ENCODE measurements at regions not wholly inside any gene's neighbourhood (a gene's known extent, or its start where the extent isn't known, plus 50 kb on each side); places are given as distances from the start of the nearest gene placed in this dataset.

DNA sequence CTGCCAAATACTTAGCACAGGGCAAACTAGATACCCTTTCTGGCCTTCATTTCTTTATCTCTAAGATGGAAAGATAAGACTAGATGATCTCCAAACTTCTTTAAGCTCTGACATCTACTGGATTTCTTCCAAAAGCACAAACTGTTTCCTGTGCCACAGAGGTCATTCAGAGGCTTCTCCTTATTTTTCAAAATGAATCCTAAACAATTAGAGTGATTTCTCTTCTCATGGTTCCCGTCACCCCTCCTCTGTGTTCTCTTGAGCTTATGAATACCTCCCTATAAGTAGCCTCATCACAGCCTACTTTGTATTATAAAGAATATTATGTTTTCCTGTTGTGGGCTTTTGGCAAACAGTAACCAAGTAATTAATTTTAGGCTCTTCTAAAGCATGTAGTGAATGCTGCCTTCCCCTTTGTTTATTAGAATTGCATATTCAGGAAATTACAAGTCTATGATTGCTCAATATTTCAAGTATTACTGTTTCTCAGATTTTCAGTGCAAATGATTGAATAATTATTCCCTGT, 179.5 kb downstream of the REEP3 start:
- Histone ChIP-seq H3K27ac (peak overlapping the region; percentile 68 to 80 (median 74)), H3K9me3 (no peaks in the 10 kb centered on the region), H3K4me1 (peaks cover 0 to 42% (median 40%) of the 10 kb centered on the region in 4 donors), H3K4me3 (no peak overlapping the region), H3K27me3 (no peaks in the 10 kb centered on the region), H3K36me3 (no peaks in the 10 kb centered on the region)
- DNase-seq, result no peak
- TF ChIP-seq EP300 (IDR thresholded peaks at IDR 0.05) (no peak), POLR2AphosphoS5 (IDR thresholded peaks at IDR 0.05) (peak in 2 of 4 donors; percentile 23 to 47)
- 75 to 90% methylated on average over 1 of the region's 1 CpG for WGBS, 2 donors
- intact Hi-C loops (cut with DNase I), result no loop called here

DNA sequence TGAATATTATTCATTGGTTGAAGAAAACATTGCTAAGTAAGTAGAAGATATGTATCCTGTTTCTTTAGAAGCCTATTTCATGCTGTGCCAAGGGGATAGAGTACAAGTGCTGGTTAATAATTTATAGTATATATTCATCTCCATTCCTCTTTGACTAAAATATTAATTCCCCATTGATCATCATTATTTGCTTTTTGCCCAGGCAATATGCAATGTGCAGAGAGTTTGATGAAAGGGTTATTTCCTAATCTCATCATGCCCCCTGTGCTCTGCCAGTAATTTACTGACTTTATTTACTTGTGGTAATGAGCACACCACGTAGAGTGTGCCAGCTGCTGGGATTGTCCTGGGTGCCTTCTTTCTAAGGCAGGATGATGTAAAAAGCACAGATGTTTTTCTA, 180.9 kb downstream of the REEP3 start:
- H3K27ac ChIP-seq, result peak overlapping the region in 1 of 4 donors; percentile 40
- H3K36me3 ChIP-seq, result no peaks in the 10 kb centered on the region
- peaks cover 0 to 47% (median 46%) of the 10 kb centered on the region in 4 donors for H3K4me1 ChIP-seq
- intact Hi-C loops (cut with DNase I), result no loop called here
- H3K4me3 ChIP-seq, result no peak overlapping the region
- H3K9me3 ChIP-seq, result no peaks in the 10 kb centered on the region
- no peak for DNase-seq
- WGBS, 2 donors, result 16 to 48% methylated on average over 1 of the region's 1 CpG
- no peak for TF ChIP-seq EP300 (IDR thresholded peaks at IDR 0.05)
- H3K27me3 ChIP-seq, result no peaks in the 10 kb centered on the region

DNA sequence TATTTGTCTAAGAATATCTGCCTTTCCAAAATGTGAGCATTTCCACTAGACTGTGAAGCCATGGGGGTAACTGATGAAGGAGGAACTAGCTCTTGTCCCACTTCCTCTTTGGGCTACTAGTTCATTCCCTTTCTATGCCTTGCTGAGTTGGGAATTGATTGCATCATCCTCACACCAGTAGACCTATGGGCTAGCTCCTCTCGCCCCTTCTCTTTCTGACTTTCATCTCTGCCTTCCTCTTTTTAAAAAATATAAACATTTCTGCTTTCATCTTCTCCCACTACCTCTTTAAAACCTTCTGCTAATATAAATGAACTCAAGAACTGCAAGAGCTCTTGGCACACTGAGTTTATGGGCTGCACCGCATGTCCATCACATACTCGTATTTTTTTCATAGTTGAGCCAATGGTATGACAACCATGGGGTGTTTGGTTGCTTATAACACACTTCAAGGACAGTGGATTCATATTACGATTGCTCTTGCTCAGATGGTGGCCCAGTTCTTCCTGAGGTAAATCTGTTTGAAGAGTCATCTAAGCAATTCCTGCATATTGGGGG, 182.0 kb downstream of the REEP3 start:
- Histone ChIP-seq H3K4me1 (peaks cover 0 to 53% (median 46%) of the 10 kb centered on the region in 4 donors), H3K27me3 (no peaks in the 10 kb centered on the region), H3K4me3 (no peak overlapping the region), H3K9me3 (no peaks in the 10 kb centered on the region), H3K27ac (peak overlapping the region in 1 of 4 donors; percentile 40), H3K36me3 (no peaks in the 10 kb centered on the region)
- WGBS, 2 donors, result 76 to 80% methylated on average over 4 of the region's 4 CpGs
- intact Hi-C loops (cut with DNase I), result no loop called here
- DNase-seq, result no peak
- TF ChIP-seq POLR2AphosphoS5 (IDR thresholded peaks at IDR 0.05) (peak in 1 of 4 donors; percentile 29), POLR2A (IDR thresholded peaks at IDR 0.05) (no peak)

DNA sequence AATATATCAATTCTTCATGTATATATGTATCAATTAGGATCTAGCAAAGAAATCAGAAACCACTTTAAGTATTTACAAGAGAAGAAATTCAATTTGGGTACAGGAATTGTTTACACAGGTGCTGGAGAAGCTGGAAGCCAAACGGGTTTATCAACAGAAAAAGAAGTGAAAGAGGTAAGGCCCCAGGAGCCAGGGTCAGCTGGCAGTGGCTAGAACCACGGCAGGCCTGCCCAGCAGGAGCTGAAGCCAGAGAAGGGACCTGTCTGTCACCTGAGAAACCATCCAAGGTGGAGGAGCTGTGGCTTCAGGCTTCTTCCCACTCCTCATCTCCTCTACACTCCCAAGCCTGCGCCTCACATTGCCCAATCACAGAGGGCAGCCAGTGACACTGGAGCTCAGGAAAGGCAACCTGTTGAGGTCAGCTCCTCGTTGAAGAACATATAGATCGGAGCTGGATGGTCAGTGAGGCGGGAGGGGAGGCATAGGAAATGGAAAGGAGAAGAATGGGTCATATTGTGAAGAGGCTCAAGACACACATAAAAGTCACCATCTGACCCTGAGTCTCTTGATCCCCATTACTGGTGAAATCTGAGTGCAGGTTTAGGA, 182.6 kb downstream of the REEP3 start:
- no peak overlapping the region for H3K4me3 ChIP-seq
- no peaks in the 10 kb centered on the region for H3K27me3 ChIP-seq
- no peak for DNase-seq
- H3K27ac ChIP-seq, result peak overlapping the region in 1 of 4 donors; percentile 40
- intact Hi-C loops (cut with DNase I), result no loop called here
- no peaks in the 10 kb centered on the region for H3K9me3 ChIP-seq
- TF ChIP-seq EP300 (IDR thresholded peaks at IDR 0.05) (no peak), POLR2A (IDR thresholded peaks at IDR 0.05) (no peak), POLR2AphosphoS5 (IDR thresholded peaks at IDR 0.05) (no peak)
- TF ChIP-seq, protein P1, sequence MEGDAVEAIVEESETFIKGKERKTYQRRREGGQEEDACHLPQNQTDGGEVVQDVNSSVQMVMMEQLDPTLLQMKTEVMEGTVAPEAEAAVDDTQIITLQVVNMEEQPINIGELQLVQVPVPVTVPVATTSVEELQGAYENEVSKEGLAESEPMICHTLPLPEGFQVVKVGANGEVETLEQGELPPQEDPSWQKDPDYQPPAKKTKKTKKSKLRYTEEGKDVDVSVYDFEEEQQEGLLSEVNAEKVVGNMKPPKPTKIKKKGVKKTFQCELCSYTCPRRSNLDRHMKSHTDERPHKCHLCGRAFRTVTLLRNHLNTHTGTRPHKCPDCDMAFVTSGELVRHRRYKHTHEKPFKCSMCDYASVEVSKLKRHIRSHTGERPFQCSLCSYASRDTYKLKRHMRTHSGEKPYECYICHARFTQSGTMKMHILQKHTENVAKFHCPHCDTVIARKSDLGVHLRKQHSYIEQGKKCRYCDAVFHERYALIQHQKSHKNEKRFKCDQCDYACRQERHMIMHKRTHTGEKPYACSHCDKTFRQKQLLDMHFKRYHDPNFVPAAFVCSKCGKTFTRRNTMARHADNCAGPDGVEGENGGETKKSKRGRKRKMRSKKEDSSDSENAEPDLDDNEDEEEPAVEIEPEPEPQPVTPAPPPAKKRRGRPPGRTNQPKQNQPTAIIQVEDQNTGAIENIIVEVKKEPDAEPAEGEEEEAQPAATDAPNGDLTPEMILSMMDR (IDR thresholded peaks at IDR 0.05), result no peak
- no peaks in the 10 kb centered on the region for H3K36me3 ChIP-seq
- 70 to 80% methylated on average over 6 of the region's 6 CpGs for WGBS, 2 donors
- H3K4me1 ChIP-seq, result peaks cover 0 to 47% (median 43%) of the 10 kb centered on the region in 4 donors

DNA sequence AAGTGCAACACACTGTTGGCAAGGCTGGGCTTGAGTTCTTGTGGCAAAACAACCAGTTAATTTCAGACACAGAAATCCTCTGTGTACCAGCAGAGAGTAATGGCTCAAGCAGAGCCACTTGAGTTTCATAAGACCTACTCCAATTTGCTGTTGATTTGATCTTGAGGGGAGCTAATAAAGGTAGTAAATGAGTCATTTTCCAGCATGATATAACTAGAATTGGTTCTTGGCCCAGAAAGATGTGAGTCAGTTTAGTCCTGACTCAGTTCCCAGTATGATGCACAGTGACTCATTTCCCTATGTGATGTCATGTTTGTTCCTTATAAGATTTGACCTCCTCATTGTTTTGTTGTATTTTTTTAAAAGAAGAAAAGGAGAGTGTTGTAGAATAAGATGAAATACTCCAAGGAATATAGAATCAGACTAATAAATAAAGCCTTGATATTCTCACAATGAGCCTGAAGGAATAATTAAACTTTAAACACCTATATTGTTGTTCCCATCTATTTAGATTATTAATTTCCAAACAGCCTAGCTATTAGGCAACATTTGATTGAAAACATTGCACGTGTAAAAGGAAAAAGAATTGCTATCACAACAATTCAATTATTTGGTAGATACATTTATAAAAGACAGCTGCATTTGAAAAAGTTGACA, 186.2 kb downstream of the REEP3 start:
- H3K36me3 ChIP-seq, result no peaks in the 10 kb centered on the region
- H3K4me3 ChIP-seq, result no peak overlapping the region
- intact Hi-C loops (cut with DNase I), result no loop called here
- DNase-seq, result no peak
- H3K4me1 ChIP-seq, result peaks cover 0 to 40% (median 37%) of the 10 kb centered on the region in 4 donors
- no peaks in the 10 kb centered on the region for H3K27me3 ChIP-seq
- TF ChIP-seq POLR2AphosphoS5 (IDR thresholded peaks at IDR 0.05) (peak; percentile 60 to 93 (median 76)), EP300 (IDR thresholded peaks at IDR 0.05) (peak; percentile 13 to 94 (median 80))
- TF ChIP-seq, protein P1 (IDR thresholded peaks at IDR 0.05), result no peak
- 64 to 71% methylated on average over 1 of the region's 1 CpG for whole genome bisulfite sequencing, 2 donors
- H3K9me3 ChIP-seq, result no peaks in the 10 kb centered on the region
- H3K27ac ChIP-seq, result peak overlapping the region; percentile 53 to 76 (median 64)

DNA sequence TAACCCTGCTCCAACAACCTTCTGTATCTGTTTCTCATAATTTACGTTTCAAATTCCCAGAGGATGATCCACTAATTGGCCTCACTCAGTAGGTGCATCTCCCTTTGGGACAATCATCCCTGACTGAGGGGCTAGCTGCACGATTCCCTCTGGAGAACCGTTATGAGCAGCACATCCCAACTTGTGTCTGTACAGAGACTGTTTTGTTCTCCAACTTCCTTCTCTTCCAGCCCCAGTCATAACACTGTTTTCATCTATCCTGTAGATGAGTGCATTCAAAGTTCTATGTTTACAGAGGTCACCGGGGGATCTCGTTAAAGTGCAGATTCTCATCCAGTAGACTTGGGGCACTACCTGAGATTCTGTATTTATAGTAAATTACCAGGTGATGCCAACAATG, 187.2 kb downstream of the REEP3 start:
- Histone ChIP-seq H3K27me3 (no peaks in the 10 kb centered on the region), H3K4me1 (peaks cover 0 to 50% (median 42%) of the 10 kb centered on the region in 4 donors), H3K4me3 (no peak overlapping the region), H3K27ac (peak overlapping the region in 3 of 4 donors; percentile 53 to 76 (median 61)), H3K9me3 (no peaks in the 10 kb centered on the region), H3K36me3 (no peaks in the 10 kb centered on the region)
- intact Hi-C loops (cut with DNase I), result no loop called here
- TF ChIP-seq POLR2A (IDR thresholded peaks at IDR 0.05) (no peak), EP300 (IDR thresholded peaks at IDR 0.05) (no peak), POLR2AphosphoS5 (IDR thresholded peaks at IDR 0.05) (no peak)
- TF ChIP-seq, protein P1 (IDR thresholded peaks at IDR 0.05), result no peak
- no peak for DNase-seq
- WGBS, 2 donors, result 54 to 76% methylated on average over 5 of the region's 5 CpGs
